AG09309 (cell line): ENCODE measurements at regions not wholly inside any gene's neighbourhood (a gene's known extent, or its start where the extent isn't known, plus 50 kb on each side); places are given as distances from the start of the nearest gene placed in this dataset.
A peak's percentile ranks its signal among the peaks of the same experiment; 100 is the strongest.

Experiments used
- DNase-seq: peaks from one replicate; pipeline ENCODE4 v3.0.0-alpha.2; 2010; ENCODE audit warnings: low read depth
- H3K4me3 ChIP-seq: 2 replicates; pipeline ENCODE4 v1.5.1; 2011; ENCODE audit warnings: mild to moderate bottlenecking, low read depth, low read length, moderate library complexity; ENCODE audit not compliant: control insufficient read depth
- TF ChIP-seq, protein P1 (sequence below): IDR thresholded peaks from 2 replicates; pipeline ENCODE4 v1.5.1; 2011; ENCODE audit warnings: mild to moderate bottlenecking, low read depth, low read length, inconsistent platforms; ENCODE audit not compliant: insufficient read depth, control insufficient read depth; ENCODE audit errors: missing control alignments

GRCh38 chr15:25947323-25948314 lies 84.5 kb upstream of the ATP10A start:
- no peak overlapping the region for H3K4me3 ChIP-seq
- peak; percentile 29 for DNase-seq
- TF ChIP-seq, protein P1, sequence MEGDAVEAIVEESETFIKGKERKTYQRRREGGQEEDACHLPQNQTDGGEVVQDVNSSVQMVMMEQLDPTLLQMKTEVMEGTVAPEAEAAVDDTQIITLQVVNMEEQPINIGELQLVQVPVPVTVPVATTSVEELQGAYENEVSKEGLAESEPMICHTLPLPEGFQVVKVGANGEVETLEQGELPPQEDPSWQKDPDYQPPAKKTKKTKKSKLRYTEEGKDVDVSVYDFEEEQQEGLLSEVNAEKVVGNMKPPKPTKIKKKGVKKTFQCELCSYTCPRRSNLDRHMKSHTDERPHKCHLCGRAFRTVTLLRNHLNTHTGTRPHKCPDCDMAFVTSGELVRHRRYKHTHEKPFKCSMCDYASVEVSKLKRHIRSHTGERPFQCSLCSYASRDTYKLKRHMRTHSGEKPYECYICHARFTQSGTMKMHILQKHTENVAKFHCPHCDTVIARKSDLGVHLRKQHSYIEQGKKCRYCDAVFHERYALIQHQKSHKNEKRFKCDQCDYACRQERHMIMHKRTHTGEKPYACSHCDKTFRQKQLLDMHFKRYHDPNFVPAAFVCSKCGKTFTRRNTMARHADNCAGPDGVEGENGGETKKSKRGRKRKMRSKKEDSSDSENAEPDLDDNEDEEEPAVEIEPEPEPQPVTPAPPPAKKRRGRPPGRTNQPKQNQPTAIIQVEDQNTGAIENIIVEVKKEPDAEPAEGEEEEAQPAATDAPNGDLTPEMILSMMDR, result peak; percentile 21

DNA sequence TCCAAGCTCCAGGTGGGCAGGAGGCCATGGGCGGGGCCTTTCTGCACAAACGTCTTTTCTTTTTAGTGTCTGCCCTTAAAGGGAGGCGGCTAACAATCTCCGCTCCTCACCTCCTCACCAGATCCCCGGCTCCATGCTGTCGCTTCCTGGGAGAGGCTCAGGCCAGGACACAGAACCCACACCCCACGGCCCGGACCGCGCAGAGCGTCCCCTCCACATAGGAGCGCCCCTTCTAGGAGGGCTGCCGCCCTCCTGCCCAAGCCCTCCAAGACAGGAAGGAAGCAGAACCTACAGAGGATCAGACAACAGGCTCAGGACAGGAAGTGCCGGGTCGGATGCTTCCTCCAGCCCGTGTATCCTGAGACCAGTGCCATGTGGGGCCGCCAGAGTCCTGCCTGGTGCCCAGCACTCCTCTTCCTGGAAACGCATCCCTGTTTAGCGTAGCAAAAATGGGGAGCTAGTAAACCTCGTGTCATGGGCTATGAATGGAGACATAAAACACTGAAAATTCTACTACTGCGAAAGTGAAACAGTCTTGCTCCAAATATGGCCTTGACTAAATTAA lies 83.2 kb upstream of the ATP10A start:
- DNase-seq, result no peak
- TF ChIP-seq, protein P1, result no peak
- no peak overlapping the region for H3K4me3 ChIP-seq

- no peak overlapping the region for H3K4me3 ChIP-seq
- TF ChIP-seq, protein P1, result no peak
- no peak for DNase-seq
Measured at GRCh38 chr15:25944386-25944785, 81.3 kb upstream of the ATP10A start.

DNA sequence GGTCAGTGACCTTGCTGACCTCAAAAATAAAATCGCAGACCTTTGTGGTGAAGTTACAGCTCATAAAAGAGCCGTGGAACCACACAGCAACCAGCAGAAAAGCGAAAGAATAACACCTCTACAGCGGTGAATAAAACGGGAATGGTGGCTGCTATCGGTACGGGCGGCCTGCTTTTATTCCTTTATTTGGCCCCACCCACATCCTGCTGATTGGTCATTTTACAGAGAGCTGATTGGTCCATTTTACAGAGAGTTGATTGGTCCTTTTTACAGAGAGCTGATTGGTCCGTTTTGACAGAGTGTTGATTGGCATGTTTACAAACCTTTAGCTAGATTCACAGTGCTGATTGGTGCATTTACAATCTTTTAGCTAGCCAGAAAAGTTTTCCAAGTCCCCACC lies 80.7 kb upstream of the ATP10A start:
- no peak overlapping the region for H3K4me3 ChIP-seq
- TF ChIP-seq, protein P1, result no peak
- no peak for DNase-seq

- H3K4me3 ChIP-seq, result no peak overlapping the region
- no peak for DNase-seq
- TF ChIP-seq, protein P1, result no peak
Measured at GRCh38 chr15:25939122-25939521, 76.0 kb upstream of the ATP10A start.

DNA sequence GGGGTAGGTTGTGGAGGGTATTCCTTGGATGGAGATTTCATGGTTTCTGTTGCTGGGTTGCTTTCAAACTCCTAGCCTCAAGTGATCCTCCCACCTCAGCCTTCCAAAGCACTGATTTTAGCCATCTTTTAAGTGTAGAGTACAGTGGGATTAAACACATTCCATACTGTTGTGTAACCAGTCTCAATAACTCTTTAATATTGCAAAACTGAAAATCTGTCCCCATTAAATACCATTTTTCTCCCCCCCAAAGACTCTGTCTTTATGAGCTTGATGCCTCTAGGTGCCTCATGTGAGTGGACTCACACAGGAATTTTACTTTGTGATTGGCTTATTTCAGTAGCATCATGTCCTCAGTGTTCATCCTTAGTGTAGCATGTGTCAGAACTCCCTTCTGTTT lies 74.7 kb upstream of the ATP10A start:
- TF ChIP-seq, protein P1, result no peak
- no peak for DNase-seq
- no peak overlapping the region for H3K4me3 ChIP-seq
